GM18511 (cell line): ENCODE measurements at regions not wholly inside any gene's neighbourhood (a gene's known extent, or its start where the extent isn't known, plus 50 kb on each side); places are given as distances from the start of the nearest gene placed in this dataset.

ENCODE experiments used
- ATAC-seq: cut with Tn5 transposase; IDR thresholded peaks from one replicate; pipeline ENCODE4 v1.9.1; 2021; ENCODE audit warnings: mild to moderate bottlenecking, moderate library complexity; ENCODE audit not compliant: unreplicated experiment

DNA sequence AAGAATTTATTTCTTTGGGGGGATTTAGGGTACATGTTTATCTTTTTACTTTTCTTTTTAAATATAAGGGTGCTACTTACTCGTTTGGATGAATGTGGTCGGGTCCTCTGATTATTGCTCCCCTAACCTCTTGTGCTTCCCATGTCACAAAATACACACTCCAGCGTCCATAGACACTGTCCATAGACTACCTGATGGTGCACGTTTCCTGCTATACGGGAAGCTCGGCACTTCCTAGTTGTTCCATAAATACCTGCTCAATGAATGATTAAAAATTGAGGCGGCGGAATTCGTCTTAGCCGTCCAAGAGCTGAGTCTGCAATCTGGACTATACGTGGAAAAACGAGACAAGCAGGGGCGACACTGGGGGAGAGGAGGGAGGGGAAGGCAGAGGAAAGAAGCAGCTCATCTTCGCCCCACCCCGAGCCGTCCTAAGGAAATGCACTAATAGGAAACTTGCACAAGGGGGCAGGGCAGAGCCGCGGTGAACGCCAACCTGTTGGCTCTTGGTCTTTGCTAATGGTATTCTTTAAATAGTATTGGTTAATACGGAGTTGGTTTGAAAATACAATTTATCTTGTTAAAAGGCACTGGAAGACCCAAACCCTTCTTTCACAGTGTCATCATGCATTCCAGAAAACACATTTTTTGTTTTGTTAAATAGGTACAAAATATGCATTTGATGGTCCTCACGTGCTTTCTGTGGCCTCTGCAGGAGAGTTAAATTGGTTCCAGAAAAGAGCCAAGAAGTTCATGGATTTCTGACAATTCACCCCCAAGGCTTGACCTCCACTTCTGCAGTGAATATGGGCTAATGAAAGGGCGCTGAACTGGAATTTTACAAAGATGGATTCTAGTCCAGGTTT lies 73.0 kb upstream of the KCTD1 start:
- peak; percentile 84 for ATAC-seq

GRCh38 chr18:26619350-26619749 lies 71.0 kb upstream of the KCTD1 start:
- ATAC-seq = no peak

GRCh38 chr18:26618135-26618534 lies 69.8 kb upstream of the KCTD1 start:
- no peak for ATAC-seq

DNA sequence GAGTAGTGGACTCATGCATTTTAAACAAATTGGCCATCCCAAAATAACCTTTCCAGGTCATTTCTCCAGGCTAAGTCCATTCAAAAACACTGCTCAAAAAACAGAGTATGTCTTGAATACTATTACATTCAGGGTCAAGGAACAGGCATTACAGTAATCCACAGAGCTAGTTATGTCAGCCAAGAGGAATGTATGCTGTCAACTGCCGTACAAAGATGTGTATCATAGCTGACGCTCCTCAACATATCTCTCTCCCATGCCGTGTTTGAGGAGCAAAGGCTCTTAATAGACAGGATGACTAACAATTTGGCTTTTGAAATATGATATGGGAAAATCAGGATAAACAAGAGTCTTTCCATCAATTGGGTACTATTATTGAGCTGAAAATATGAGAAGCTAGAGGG lies 68.8 kb upstream of the KCTD1 start:
- no peak for ATAC-seq

DNA sequence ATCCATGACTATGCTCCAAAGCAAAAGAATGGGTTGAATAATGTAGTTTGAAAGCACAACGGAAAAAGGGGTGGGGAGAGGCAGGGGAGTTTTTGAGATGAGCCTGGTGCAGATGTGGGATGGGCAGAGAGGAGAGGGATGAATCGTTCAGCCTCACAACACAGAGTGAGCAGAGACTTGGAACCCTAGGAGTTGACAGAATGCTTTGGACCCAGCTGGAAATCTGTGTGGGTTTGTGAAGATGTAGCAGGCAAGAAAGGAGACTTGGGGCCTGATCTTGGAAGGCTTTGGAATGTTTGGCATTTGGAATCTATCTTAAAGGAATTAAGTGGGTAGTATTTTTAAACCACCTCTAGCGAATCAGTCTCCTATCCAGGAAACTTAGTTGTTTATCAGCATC lies 66.0 kb upstream of the KCTD1 start:
- no peak for ATAC-seq
